HCT116 (cell line): ENCODE measurements at regions not wholly inside any gene's neighbourhood (a gene's known extent, or its start where the extent isn't known, plus 50 kb on each side); places are given as distances from the start of the nearest gene placed in this dataset.

Source experiments
- ATAC-seq: fragments of 200-7000 bp; cut with Tn5 transposase; 2 replicates; pipeline ENCODE4 v1.9.1; 2020; ENCODE audit warnings: mild to moderate bottlenecking, moderate library complexity
- BruUV-seq: library from RNA; stranded (reverse); fragments of 400-500 nt; replicated peaks from 2 replicates; lab custom pipeline; 2021; lab: Mats Ljungman, UMichigan
- CTCF ChIA-PET: fragments of 300-600 bp; sonication (Branson Sonifier 250); formaldehyde crosslinking; loops from one replicate; lab custom pipeline; 2021; ENCODE audit warnings: antibody characterized with exemption; lab: Charles Lee
- POLR2A ChIA-PET: fragments of 300-600, 350-600 bp; sonication (Branson Sonifier 250); formaldehyde crosslinking; loops from one replicate; lab custom pipeline; 2021; ENCODE audit warnings: antibody characterized with exemption; lab: Charles Lee
- RAD21 ChIA-PET, 2 experiments: fragments of 300-600 bp; sonication (Branson Sonifier 250); formaldehyde crosslinking; loops; one replicate each; lab custom pipeline; 2023; ENCODE audit warnings: low total read pairs in 2 of 2; ENCODE audit not compliant: uncharacterized antibody in 2 of 2, unreplicated experiment in 2 of 2, low non-redundant PET in 1 of 2; lab: Charles Lee
- DNase-seq: peaks from one replicate; pipeline ENCODE4 v3.0.0-alpha.2; 2010; ENCODE audit warnings: low read depth, low spot score
- H2AFZ ChIP-seq: fragments of 200-600 bp; shearing (Covaris generic), sonication (generic); 2 replicates; pipeline ENCODE4 v1.6.1; 2017; ENCODE audit warnings: low read depth, mixed run types, mixed read lengths, antibody characterized with exemption, low read length; ENCODE audit not compliant: poor library complexity, severe bottlenecking
- H3K27ac ChIP-seq: 2 replicates; pipeline ENCODE4 v1.5.1; 2012; ENCODE audit warnings: low read depth, low read length
- H3K27me3 ChIP-seq: fragments of 200-600 bp; sonication (generic); 2 replicates; pipeline ENCODE4 v1.6.1; 2016; ENCODE audit warnings: mixed run types, low read length, mixed read lengths; ENCODE audit not compliant: insufficient read depth
- H3K36me3 ChIP-seq, 2 experiments: fragments of 200-500 bp in 1 of 2; fragments of 200-600 bp in 1 of 2; sonication (Bioruptor generic) in 1 of 2; sonication (generic) in 1 of 2; 2 replicates each; pipeline versions ENCODE4 v1.5.1 to v1.6.1; 2014 to 2016; ENCODE audit warnings: low read length in 2 of 2, inconsistent platforms in 1 of 2, mixed read lengths in 1 of 2, mixed run types in 1 of 2; ENCODE audit not compliant: insufficient read depth in 2 of 2, control insufficient read depth in 1 of 2
- H3K4me1 ChIP-seq, 2 experiments: fragments of 200-600 bp in 1 of 2; sonication (generic) in 1 of 2; 2 replicates each; pipeline versions ENCODE4 v1.5.1 to v1.6.1; 2012 to 2017; ENCODE audit warnings: low read length in 2 of 2, inconsistent platforms in 1 of 2, mild to moderate bottlenecking in 1 of 2, mixed read lengths in 1 of 2, mixed run types in 1 of 2, moderate library complexity in 1 of 2; ENCODE audit not compliant: insufficient read depth in 2 of 2, control insufficient read depth in 1 of 2
- H3K4me2 ChIP-seq: fragments of 200-600 bp; sonication (generic); 2 replicates; pipeline ENCODE4 v1.6.1; 2017; ENCODE audit warnings: mixed run types, low read length, mixed read lengths
- H3K4me3 ChIP-seq, 2 experiments: fragments of 200-600 bp in 1 of 2; sonication (generic) in 1 of 2; replicated peaks in 1 of 2; 2 replicates each; pipeline ENCODE4 v1.5.1; 2011 to 2016; ENCODE audit warnings: low read length in 2 of 2, control low read depth in 1 of 2, low read depth in 1 of 2, mild to moderate bottlenecking in 1 of 2, mixed read lengths in 1 of 2, mixed run types in 1 of 2
- H3K79me2 ChIP-seq: fragments of 200-600 bp; sonication (generic); 2 replicates; pipeline ENCODE4 v1.6.1; 2017; ENCODE audit warnings: mild to moderate bottlenecking, mixed run types, low read length, moderate library complexity, mixed read lengths; ENCODE audit not compliant: insufficient read depth
- H3K9ac ChIP-seq: fragments of 200-600 bp; sonication (generic); 2 replicates; pipeline ENCODE4 v1.6.1; 2016; ENCODE audit warnings: low read length, mixed read lengths
- H3K9me2 ChIP-seq: fragments of 200-600 bp; sonication (generic), shearing (Covaris generic); 2 replicates; pipeline ENCODE4 v1.6.1; 2017; ENCODE audit warnings: mixed run types, mild to moderate bottlenecking, moderate library complexity; ENCODE audit not compliant: insufficient read depth
- H3K9me3 ChIP-seq, 2 experiments: fragments of 200-500 bp in 1 of 2; fragments of 200-600 bp in 1 of 2; sonication (Bioruptor generic) in 1 of 2; sonication (generic) in 1 of 2; 2 replicates each; pipeline ENCODE4 v1.6.1; 2014 to 2017; ENCODE audit warnings: low read length in 2 of 2, mixed read lengths in 2 of 2, inconsistent platforms in 1 of 2, low read depth in 1 of 2, mild to moderate bottlenecking in 1 of 2, mixed run types in 1 of 2, moderate library complexity in 1 of 2; ENCODE audit not compliant: control insufficient read depth in 1 of 2, insufficient read depth in 1 of 2
- H4K20me1 ChIP-seq: fragments of 200-600 bp; sonication (generic), shearing (Covaris generic); 2 replicates; pipeline ENCODE4 v1.6.1; 2017; ENCODE audit warnings: mixed run types, mild to moderate bottlenecking, moderate library complexity; ENCODE audit not compliant: insufficient read depth
- CTCF ChIP-seq, 3 experiments: fragments of 200-600 bp in 1 of 3; sonication (generic) in 1 of 3; IDR thresholded peaks in 2 of 3; conservative IDR thresholded peaks in 1 of 3; 2 replicates each; pipeline ENCODE4 v1.5.1; 2012 to 2017; ENCODE audit warnings: low read depth in 2 of 3, low read length in 2 of 3, antibody characterized with exemption in 1 of 3, borderline replicate concordance in 1 of 3, control low read depth in 1 of 3, mild to moderate bottlenecking in 1 of 3, mixed read lengths in 1 of 3, mixed run types in 1 of 3, moderate library complexity in 1 of 3; ENCODE audit not compliant: insufficient read depth in 1 of 3
- RAD21 ChIP-seq: IDR thresholded peaks from 2 replicates; pipeline ENCODE4 v1.6.1; 2012; ENCODE audit warnings: low read depth, mild to moderate bottlenecking
- ZBTB33 ChIP-seq: IDR thresholded peaks from 2 replicates; pipeline ENCODE4 v1.6.1; 2011; ENCODE audit warnings: mild to moderate bottlenecking, low read length, moderate library complexity; ENCODE audit not compliant: insufficient replicate concordance; ENCODE audit errors: extremely low read depth
- intact Hi-C: fragments of 100-400 bp; cut with micrococcal nuclease; formaldehyde crosslinking; loops from 2 replicates; pipeline ENCODE4 v1.10.0; 2022

GRCh38 chr1:112337028-112337531 is 58.9 kb upstream of the CTTNBP2NL start:
- TF ChIP-seq CTCF (IDR thresholded peaks at IDR 0.05 in 2 of 3, conservative IDR thresholded peaks at IDR 0.05 in 1 of 3; ENCODE audit: borderline replicate concordance in 1 of 3, insufficient read depth in 1 of 3, low read depth in 2 of 3, low read length in 2 of 3) (peak; percentile 73 to 90 (median 76)), ZBTB33 (no peak), RAD21 (peak; percentile 86)
- H3K4me1 ChIP-seq: peaks cover 4 to 8% of the 10 kb centered on the region in 2 experiments
- H3K9me2 ChIP-seq: no peaks in the 10 kb centered on the region
- H3K9ac ChIP-seq: no peak overlapping the region
- ChIA-PET POLR2A (no interaction called here), RAD21 (interaction anchor here (0.8 to 0.9 kb wide), 2 partner anchors 39 kb away, joined by 3 to 4 read pairs; no protein-coding TSS in a partner anchor), CTCF (interaction anchor here (0.6 to 1.9 kb wide), 24 partner anchors 9 to 567 kb away, joined by 3 to 31 read pairs (median 4); no protein-coding TSS in a partner anchor)
- no peaks in the 10 kb centered on the region for H3K9me3 ChIP-seq
- H3K79me2 ChIP-seq: no peaks in the 10 kb centered on the region
- peak overlapping the region; percentile 21 to 50 for H3K4me3 ChIP-seq
- peaks cover 17% of the 10 kb centered on the region; the same call in 1 of the 2 replicates for H3K27me3 ChIP-seq
- intact Hi-C loops: loop anchor here (2.0 to 10.0 kb wide), 3 partner anchors 38 to 542 kb away; no protein-coding TSS in a partner anchor
- ATAC-seq: peak; percentile 95
- BruUV-seq: no TSS peak
- peak overlapping the region; percentile 73 for H3K4me2 ChIP-seq
- H3K36me3 ChIP-seq: no peaks in the 10 kb centered on the region
- DNase-seq: peak; percentile 51
- no peaks in the 10 kb centered on the region for H4K20me1 ChIP-seq
- H2AFZ ChIP-seq: peak overlapping the region; percentile 91
- no peak overlapping the region for H3K27ac ChIP-seq
